SK-N-SH (cell line): ENCODE measurements at regions not wholly inside any gene's neighbourhood (a gene's known extent, or its start where the extent isn't known, plus 50 kb on each side); places are given as distances from the start of the nearest gene placed in this dataset.

Experiments
- CTCF ChIA-PET: fragments of 300-600, 350-600 bp; formaldehyde crosslinking; extraction: SDS; loops from one replicate; lab custom pipeline; 2021; lab: Yijun Ruan, JAX
- POLR2A ChIA-PET: fragments of 350-600 bp; sonication (Branson Sonifier 250); formaldehyde crosslinking; extraction: SDS; loops from one replicate; lab custom pipeline; 2020; ENCODE audit warnings: antibody characterized with exemption, inconsistent platforms; lab: Yijun Ruan, JAX
- DNase-seq: peaks from one replicate; pipeline ENCODE4 v3.0.0; 2012
- H2AFZ ChIP-seq: fragments of 200-600 bp; sonication (generic); 2 replicates; pipeline ENCODE4 v1.8.1; 2016; ENCODE audit warnings: antibody characterized with exemption, mild to moderate bottlenecking, low read depth
- H3F3A ChIP-seq: fragments of 200-600 bp; sonication (generic); replicated peaks from 2 replicates; pipeline ENCODE3; 2016; ENCODE audit warnings: antibody characterized with exemption, mild to moderate bottlenecking; ENCODE audit not compliant: insufficient read depth
- H3K27ac ChIP-seq, 2 experiments: fragments of 200-500 bp in 1 of 2; fragments of 200-600 bp in 1 of 2; sonication (Bioruptor generic) in 1 of 2; sonication (generic), shearing (Covaris generic) in 1 of 2; 2 replicates each; pipeline versions ENCODE4 v1.5.1 to v1.6.1; 2014 to 2016; ENCODE audit warnings: low read depth in 2 of 2, inconsistent platforms in 1 of 2, low read length in 1 of 2, mild to moderate bottlenecking in 1 of 2, mixed read lengths in 1 of 2
- H3K27me3 ChIP-seq: fragments of 200-600 bp; sonication (generic), shearing (Covaris generic); 2 replicates; pipeline ENCODE4 v1.6.1; 2016; ENCODE audit warnings: mixed run types; ENCODE audit not compliant: insufficient read depth
- H3K36me3 ChIP-seq, 2 experiments: fragments of 200-500 bp in 1 of 2; fragments of 200-600 bp in 1 of 2; sonication (Bioruptor generic) in 1 of 2; sonication (generic) in 1 of 2; replicated peaks in 1 of 2; 2 replicates each; pipeline versions ENCODE3 to v1.5.1; 2014 to 2016; ENCODE audit warnings: low read length in 1 of 2, mild to moderate bottlenecking in 1 of 2; ENCODE audit not compliant: insufficient read depth in 2 of 2, control insufficient read depth in 1 of 2
- H3K4me1 ChIP-seq, 2 experiments: fragments of 200-500 bp in 1 of 2; fragments of 200-600 bp in 1 of 2; sonication (Bioruptor generic) in 1 of 2; sonication (generic), shearing (Covaris generic) in 1 of 2; 2 replicates each; pipeline versions ENCODE4 v1.5.1 to v1.6.1; 2014 to 2016; ENCODE audit warnings: low read depth in 1 of 2, low read length in 1 of 2, mixed run types in 1 of 2; ENCODE audit not compliant: insufficient read depth in 2 of 2, control insufficient read depth in 1 of 2
- H3K4me2 ChIP-seq: fragments of 200-600 bp; sonication (generic), shearing (Covaris generic); 2 replicates; pipeline ENCODE4 v1.6.1; 2017; ENCODE audit warnings: mixed run types
- H3K4me3 ChIP-seq, 2 experiments: fragments of 200-500 bp in 1 of 2; fragments of 200-600 bp in 1 of 2; sonication (Bioruptor generic) in 1 of 2; sonication (generic), shearing (Covaris generic) in 1 of 2; 2 replicates each; pipeline versions ENCODE4 v1.5.1 to v1.8.1; 2014 to 2016; ENCODE audit warnings: low read depth in 2 of 2, inconsistent platforms in 1 of 2, low read length in 1 of 2, mild to moderate bottlenecking in 1 of 2, mixed read lengths in 1 of 2, moderate library complexity in 1 of 2
- H3K79me2 ChIP-seq: fragments of 200-600 bp; sonication (generic); 2 replicates; pipeline ENCODE4 v1.8.1; 2017; ENCODE audit warnings: mild to moderate bottlenecking; ENCODE audit not compliant: insufficient read depth
- H3K9ac ChIP-seq: fragments of 200-600 bp; sonication (generic); 2 replicates; pipeline ENCODE4 v1.6.1; 2017; ENCODE audit warnings: mixed run types
- H3K9me2 ChIP-seq: fragments of 200-600 bp; sonication (generic); 2 replicates; pipeline ENCODE4 v1.6.1; 2017; ENCODE audit warnings: mixed run types
- H3K9me3 ChIP-seq: fragments of 200-600 bp; sonication (generic); 2 replicates; pipeline ENCODE4 v1.6.1; 2017; ENCODE audit warnings: mixed run types, mild to moderate bottlenecking, moderate library complexity
- H4K20me1 ChIP-seq: fragments of 200-600 bp; sonication (generic); 2 replicates; pipeline ENCODE4 v1.6.1; 2017; ENCODE audit warnings: mild to moderate bottlenecking, mixed run types; ENCODE audit not compliant: insufficient read depth
- CHD2 ChIP-seq: fragments of 150-350 bp; IDR thresholded peaks from 2 replicates; pipeline ENCODE4 v1.6.1; 2018; ENCODE audit warnings: low read length; ENCODE audit not compliant: partially characterized antibody
- ELF1 ChIP-seq: IDR thresholded peaks from 2 replicates; pipeline ENCODE4 v1.4.0; 2012
- EZH2phosphoT487 ChIP-seq: fragments of 200-600 bp; sonication (generic); IDR thresholded peaks from 2 replicates; pipeline ENCODE4 v1.6.1; 2017; ENCODE audit warnings: low read depth, mixed run types, mild to moderate bottlenecking, antibody characterized with exemption, moderate library complexity, borderline replicate concordance
- FOSL2 ChIP-seq: IDR thresholded peaks from 2 replicates; pipeline ENCODE4 v1.4.0; 2012; ENCODE audit warnings: low read depth, mild to moderate bottlenecking, moderate library complexity, borderline replicate concordance
- FOXJ3 ChIP-seq: sonication (generic); formaldehyde crosslinking; IDR thresholded peaks from 2 replicates; pipeline ENCODE4 v1.5.1; 2020; ENCODE audit warnings: mild to moderate bottlenecking, missing genetic modification reagents
- GABPA ChIP-seq: IDR thresholded peaks from 2 replicates; pipeline ENCODE4 v1.4.0; 2012; ENCODE audit warnings: low read depth, mild to moderate bottlenecking
- JUND ChIP-seq: IDR thresholded peaks from 2 replicates; pipeline ENCODE4 v1.4.0; 2012
- MXI1 ChIP-seq: IDR thresholded peaks from 2 replicates; pipeline ENCODE4 v1.6.1; 2012; ENCODE audit warnings: mild to moderate bottlenecking, low read depth, low read length, improper control_type of control experiment
- NFIC ChIP-seq: IDR thresholded peaks from 2 replicates; pipeline ENCODE4 v1.4.0; 2012; ENCODE audit warnings: borderline replicate concordance
- NRF1 ChIP-seq: IDR thresholded peaks from 2 replicates; pipeline ENCODE4 v1.6.1; 2012; ENCODE audit warnings: low read depth, mild to moderate bottlenecking, low read length
- RCOR1 ChIP-seq: fragments of 150-350 bp; IDR thresholded peaks from 2 replicates; pipeline ENCODE4 v1.6.1; 2017; ENCODE audit warnings: antibody characterized with exemption, low read length
- RFX5 ChIP-seq: IDR thresholded peaks from 2 replicates; pipeline ENCODE4 v1.6.1; 2012; ENCODE audit warnings: mild to moderate bottlenecking, improper control_type of control experiment, low read length
- SMC3 ChIP-seq: IDR thresholded peaks from 2 replicates; pipeline ENCODE4 v1.6.1; 2012; ENCODE audit warnings: low read depth, low read length, improper control_type of control experiment
- TCF12 ChIP-seq: IDR thresholded peaks from 2 replicates; pipeline ENCODE4 v1.4.0; 2012
- YY1 ChIP-seq: IDR thresholded peaks from 2 replicates; pipeline ENCODE4 v1.4.0; 2012; ENCODE audit warnings: low read depth, mild to moderate bottlenecking
- WGBS: methylation state at CpG from one replicate; pipeline ENCODE4 v1.1.6; 2017; ENCODE audit warnings: low lambda C conversion rate; 5-methylcytosine and 5-hydroxymethylcytosine counted together
- TF ChIP-seq, protein P1 (sequence below): fragments of 200-600 bp; sonication (generic); IDR thresholded peaks from 2 replicates; pipeline ENCODE4 v1.6.1; 2017; ENCODE audit warnings: antibody characterized with exemption, mild to moderate bottlenecking, moderate library complexity
- TF ChIP-seq, protein P2 (sequence below): fragments of 150-350 bp; IDR thresholded peaks from 2 replicates; pipeline ENCODE4 v1.6.1; 2016; ENCODE audit warnings: mild to moderate bottlenecking, low read depth, low read length
- TF ChIP-seq, protein P3 (sequence below): IDR thresholded peaks from 2 replicates; pipeline ENCODE4 v1.6.1; 2012; ENCODE audit warnings: mild to moderate bottlenecking, low read depth, low read length, moderate library complexity

DNA sequence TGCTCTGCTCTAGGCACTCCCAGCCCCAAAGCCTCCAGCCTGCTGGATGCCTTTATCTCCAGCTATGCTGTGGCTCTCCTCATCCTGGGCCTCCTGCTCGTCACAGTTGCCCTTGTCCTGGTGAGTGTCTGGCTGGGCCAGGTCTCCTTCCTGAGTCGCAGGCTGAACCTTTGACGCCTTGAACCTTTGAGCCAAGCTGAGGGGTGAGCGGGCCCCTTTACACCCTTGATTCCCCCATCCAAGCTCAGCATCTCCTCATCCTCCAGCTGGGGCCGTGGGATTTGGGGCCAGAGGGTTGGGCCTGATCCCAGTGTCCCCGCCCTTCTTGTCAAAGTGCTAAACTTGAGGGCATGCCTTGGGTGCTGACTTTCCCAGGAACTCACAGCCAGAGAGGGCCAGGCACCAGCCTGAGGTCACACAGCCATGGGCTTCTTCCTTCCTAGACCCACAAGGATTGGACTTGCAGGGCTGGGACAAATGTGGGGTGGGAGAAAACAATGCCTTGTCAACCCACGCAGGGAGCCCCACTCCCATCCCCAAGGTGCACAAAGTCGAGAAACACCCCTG, 137.0 kb downstream of the TBC1D2B start:
- H3K9me2 ChIP-seq, result no peaks in the 10 kb centered on the region
- WGBS, result 32% methylated on average over 3 of the region's 8 CpGs
- no peak overlapping the region for H3K4me2 ChIP-seq
- no peaks in the 10 kb centered on the region for H3K9me3 ChIP-seq
- ChIA-PET POLR2A (no interaction called here), CTCF (interaction anchor here (1.5 to 1.8 kb wide), 2 partner anchors 19 to 169 kb away, joined by 6 to 7 read pairs; no protein-coding TSS in a partner anchor)
- H3K36me3 ChIP-seq, result no peaks in the 10 kb centered on the region
- DNase-seq, result no peak
- no peaks in the 10 kb centered on the region for H3F3A ChIP-seq
- H3K79me2 ChIP-seq, result no peaks in the 10 kb centered on the region
- no peaks in the 10 kb centered on the region; a peak in 1 of 4 replicates for H3K4me1 ChIP-seq
- no peak overlapping the region for H3K9ac ChIP-seq
- no peak overlapping the region for H2AFZ ChIP-seq
- H3K27me3 ChIP-seq, result no peaks in the 10 kb centered on the region
- H4K20me1 ChIP-seq, result no peaks in the 10 kb centered on the region
- H3K27ac ChIP-seq, result no peak overlapping the region
- H3K4me3 ChIP-seq, result no peak overlapping the region
- TF ChIP-seq TCF12 (no peak), NRF1 (no peak), RCOR1 (no peak), NFIC (no peak), MXI1 (no peak), ELF1 (no peak), EZH2phosphoT487 (no peak), YY1 (no peak), JUND (no peak), SMC3 (no peak), GABPA (no peak), RFX5 (no peak), CHD2 (no peak)
- TF ChIP-seq, protein P1, sequence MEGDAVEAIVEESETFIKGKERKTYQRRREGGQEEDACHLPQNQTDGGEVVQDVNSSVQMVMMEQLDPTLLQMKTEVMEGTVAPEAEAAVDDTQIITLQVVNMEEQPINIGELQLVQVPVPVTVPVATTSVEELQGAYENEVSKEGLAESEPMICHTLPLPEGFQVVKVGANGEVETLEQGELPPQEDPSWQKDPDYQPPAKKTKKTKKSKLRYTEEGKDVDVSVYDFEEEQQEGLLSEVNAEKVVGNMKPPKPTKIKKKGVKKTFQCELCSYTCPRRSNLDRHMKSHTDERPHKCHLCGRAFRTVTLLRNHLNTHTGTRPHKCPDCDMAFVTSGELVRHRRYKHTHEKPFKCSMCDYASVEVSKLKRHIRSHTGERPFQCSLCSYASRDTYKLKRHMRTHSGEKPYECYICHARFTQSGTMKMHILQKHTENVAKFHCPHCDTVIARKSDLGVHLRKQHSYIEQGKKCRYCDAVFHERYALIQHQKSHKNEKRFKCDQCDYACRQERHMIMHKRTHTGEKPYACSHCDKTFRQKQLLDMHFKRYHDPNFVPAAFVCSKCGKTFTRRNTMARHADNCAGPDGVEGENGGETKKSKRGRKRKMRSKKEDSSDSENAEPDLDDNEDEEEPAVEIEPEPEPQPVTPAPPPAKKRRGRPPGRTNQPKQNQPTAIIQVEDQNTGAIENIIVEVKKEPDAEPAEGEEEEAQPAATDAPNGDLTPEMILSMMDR, result no peak
- TF ChIP-seq, protein P2, sequence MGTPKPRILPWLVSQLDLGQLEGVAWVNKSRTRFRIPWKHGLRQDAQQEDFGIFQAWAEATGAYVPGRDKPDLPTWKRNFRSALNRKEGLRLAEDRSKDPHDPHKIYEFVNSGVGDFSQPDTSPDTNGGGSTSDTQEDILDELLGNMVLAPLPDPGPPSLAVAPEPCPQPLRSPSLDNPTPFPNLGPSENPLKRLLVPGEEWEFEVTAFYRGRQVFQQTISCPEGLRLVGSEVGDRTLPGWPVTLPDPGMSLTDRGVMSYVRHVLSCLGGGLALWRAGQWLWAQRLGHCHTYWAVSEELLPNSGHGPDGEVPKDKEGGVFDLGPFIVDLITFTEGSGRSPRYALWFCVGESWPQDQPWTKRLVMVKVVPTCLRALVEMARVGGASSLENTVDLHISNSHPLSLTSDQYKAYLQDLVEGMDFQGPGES, result no peak

DNA sequence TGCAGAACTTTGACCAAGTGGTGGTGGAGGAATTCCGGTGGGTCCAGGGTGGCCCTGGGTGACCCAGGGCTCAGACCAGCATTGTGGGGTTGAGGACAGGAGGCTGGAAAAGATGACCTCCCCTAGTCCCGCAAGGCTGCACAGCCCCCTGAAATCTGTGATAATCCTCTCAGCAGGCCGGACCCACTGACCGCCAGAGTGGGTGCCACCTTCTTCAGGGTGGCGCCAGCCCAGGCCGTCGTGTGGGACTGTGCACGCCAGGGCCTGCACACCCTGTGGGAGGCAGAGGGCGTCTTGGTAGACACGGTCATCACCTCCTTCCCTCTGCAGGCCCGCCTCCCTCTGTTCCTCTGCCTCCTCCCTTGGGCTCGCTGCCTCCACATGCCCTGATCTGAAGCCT, 137.7 kb downstream of the TBC1D2B start:
- ChIA-PET CTCF (interaction anchor here (1.5 to 1.8 kb wide), 2 partner anchors 19 to 169 kb away, joined by 6 to 7 read pairs; no protein-coding TSS in a partner anchor), POLR2A (no interaction called here)
- Histone ChIP-seq H3K79me2 (no peaks in the 10 kb centered on the region), H3K9me3 (no peaks in the 10 kb centered on the region), H3K4me2 (no peak overlapping the region), H3K27ac (no peak overlapping the region), H3K4me3 (no peak overlapping the region), H3K9me2 (no peaks in the 10 kb centered on the region), H4K20me1 (no peaks in the 10 kb centered on the region), H3K36me3 (no peaks in the 10 kb centered on the region), H3F3A (no peaks in the 10 kb centered on the region), H3K27me3 (no peaks in the 10 kb centered on the region), H2AFZ (no peak overlapping the region), H3K9ac (no peak overlapping the region), H3K4me1 (no peaks in the 10 kb centered on the region; a peak in 1 of 4 replicates)
- WGBS, result 86% methylated on average over 4 of the region's 12 CpGs
- no peak for DNase-seq
- no peak for TF ChIP-seq ELF1
- no peak for TF ChIP-seq FOXJ3 (CRISPR knock-in tag)
- TF ChIP-seq SMC3, result no peak
- no peak for TF ChIP-seq GABPA
- TF ChIP-seq, protein P3, sequence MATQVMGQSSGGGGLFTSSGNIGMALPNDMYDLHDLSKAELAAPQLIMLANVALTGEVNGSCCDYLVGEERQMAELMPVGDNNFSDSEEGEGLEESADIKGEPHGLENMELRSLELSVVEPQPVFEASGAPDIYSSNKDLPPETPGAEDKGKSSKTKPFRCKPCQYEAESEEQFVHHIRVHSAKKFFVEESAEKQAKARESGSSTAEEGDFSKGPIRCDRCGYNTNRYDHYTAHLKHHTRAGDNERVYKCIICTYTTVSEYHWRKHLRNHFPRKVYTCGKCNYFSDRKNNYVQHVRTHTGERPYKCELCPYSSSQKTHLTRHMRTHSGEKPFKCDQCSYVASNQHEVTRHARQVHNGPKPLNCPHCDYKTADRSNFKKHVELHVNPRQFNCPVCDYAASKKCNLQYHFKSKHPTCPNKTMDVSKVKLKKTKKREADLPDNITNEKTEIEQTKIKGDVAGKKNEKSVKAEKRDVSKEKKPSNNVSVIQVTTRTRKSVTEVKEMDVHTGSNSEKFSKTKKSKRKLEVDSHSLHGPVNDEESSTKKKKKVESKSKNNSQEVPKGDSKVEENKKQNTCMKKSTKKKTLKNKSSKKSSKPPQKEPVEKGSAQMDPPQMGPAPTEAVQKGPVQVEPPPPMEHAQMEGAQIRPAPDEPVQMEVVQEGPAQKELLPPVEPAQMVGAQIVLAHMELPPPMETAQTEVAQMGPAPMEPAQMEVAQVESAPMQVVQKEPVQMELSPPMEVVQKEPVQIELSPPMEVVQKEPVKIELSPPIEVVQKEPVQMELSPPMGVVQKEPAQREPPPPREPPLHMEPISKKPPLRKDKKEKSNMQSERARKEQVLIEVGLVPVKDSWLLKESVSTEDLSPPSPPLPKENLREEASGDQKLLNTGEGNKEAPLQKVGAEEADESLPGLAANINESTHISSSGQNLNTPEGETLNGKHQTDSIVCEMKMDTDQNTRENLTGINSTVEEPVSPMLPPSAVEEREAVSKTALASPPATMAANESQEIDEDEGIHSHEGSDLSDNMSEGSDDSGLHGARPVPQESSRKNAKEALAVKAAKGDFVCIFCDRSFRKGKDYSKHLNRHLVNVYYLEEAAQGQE, result no peak
- no peak for TF ChIP-seq TCF12
- no peak for TF ChIP-seq MXI1
- TF ChIP-seq, protein P2, result no peak
- no peak for TF ChIP-seq JUND
- TF ChIP-seq NRF1, result no peak
- TF ChIP-seq FOSL2, result no peak
